ENCODE measurements at regions not wholly inside any gene's neighbourhood (a gene's known extent, or its start where the extent isn't known, plus 50 kb on each side); places are given as distances from the start of the nearest gene placed in this dataset.

- TF ChIP-seq REST (IDR thresholded peaks at IDR 0.05; ENCODE audit: insufficient read depth in 1 of 2, low read depth in 2 of 2, low read length in 1 of 2): no peak
- no peak for TF ChIP-seq CTCF (IDR thresholded peaks at IDR 0.05)
- TF ChIP-seq POLR2AphosphoS5 (IDR thresholded peaks at IDR 0.05; ENCODE audit: low read depth, low read length): no peak
- TF ChIP-seq SIN3A (IDR thresholded peaks at IDR 0.05; ENCODE audit: borderline replicate concordance, insufficient read depth, low read depth, low read length): no peak
Observed at GRCh38 chr17:68805609-68806008, 149.6 kb downstream of the ABCA8 start.
